ENCODE measurements at regions not wholly inside any gene's neighbourhood (a gene's known extent, or its start where the extent isn't known, plus 50 kb on each side); places are given as distances from the start of the nearest gene placed in this dataset.

DNA sequence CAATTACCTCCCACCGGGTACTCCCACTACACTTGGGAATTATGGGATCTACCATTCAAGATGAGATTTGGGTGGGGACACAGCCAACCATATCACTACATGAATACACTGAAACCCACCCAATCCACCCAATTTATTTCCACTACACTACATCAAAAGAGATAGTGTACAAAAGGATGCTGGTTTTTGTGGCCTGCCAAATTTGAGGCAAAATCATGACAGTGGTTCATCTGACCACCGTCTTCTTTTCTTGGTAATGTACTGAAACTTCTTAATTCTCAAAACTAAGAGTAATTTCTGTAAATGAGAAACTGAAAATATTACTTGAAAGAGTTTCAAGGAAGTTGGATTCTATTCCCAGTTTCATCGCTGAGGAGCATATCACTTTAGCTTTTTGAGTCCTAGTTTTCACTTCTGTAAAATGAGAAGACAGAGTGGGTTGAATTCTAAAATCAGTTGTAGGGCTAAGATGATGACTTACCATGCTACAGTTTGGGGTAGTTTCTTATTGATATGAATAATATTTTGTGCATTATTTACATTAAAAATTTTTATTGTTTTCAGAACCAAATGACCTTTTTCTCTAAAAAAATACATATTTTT is 360.4 kb upstream of the CNTN6 start:
- no peaks in the 10 kb centered on the region for H3K27me3 ChIP-seq (ENCODE audit: low read length)
- TF ChIP-seq EZH2 (IDR thresholded peaks at IDR 0.05; ENCODE audit: low read length, unreplicated experiment) (no peak), EZH2phosphoT487 (IDR thresholded peaks at IDR 0.05; ENCODE audit: borderline replicate concordance, low read length) (no peak)
- TF ChIP-seq, protein P1, sequence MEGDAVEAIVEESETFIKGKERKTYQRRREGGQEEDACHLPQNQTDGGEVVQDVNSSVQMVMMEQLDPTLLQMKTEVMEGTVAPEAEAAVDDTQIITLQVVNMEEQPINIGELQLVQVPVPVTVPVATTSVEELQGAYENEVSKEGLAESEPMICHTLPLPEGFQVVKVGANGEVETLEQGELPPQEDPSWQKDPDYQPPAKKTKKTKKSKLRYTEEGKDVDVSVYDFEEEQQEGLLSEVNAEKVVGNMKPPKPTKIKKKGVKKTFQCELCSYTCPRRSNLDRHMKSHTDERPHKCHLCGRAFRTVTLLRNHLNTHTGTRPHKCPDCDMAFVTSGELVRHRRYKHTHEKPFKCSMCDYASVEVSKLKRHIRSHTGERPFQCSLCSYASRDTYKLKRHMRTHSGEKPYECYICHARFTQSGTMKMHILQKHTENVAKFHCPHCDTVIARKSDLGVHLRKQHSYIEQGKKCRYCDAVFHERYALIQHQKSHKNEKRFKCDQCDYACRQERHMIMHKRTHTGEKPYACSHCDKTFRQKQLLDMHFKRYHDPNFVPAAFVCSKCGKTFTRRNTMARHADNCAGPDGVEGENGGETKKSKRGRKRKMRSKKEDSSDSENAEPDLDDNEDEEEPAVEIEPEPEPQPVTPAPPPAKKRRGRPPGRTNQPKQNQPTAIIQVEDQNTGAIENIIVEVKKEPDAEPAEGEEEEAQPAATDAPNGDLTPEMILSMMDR (conservative IDR thresholded peaks at IDR 0.05; ENCODE audit: low read depth, low read length), result no peak
- no peaks in the 10 kb centered on the region for H3K79me2 ChIP-seq (ENCODE audit: low read length)
- H3F3A ChIP-seq (ENCODE audit: low read length, unreplicated experiment), result no peaks in the 10 kb centered on the region
- no TSS peak for BruUV-seq (replicated peaks)
- H3K9me2 ChIP-seq (replicated peaks; ENCODE audit: low read length), result no peaks in the 10 kb centered on the region
- no peak overlapping the region for H2AFZ ChIP-seq (ENCODE audit: low read length)
- H3K4me3 ChIP-seq (ENCODE audit: low read length), result no peak overlapping the region
- H3K36me3 ChIP-seq (ENCODE audit: low read depth, low read length), result no peaks in the 10 kb centered on the region
- no peaks in the 10 kb centered on the region for H3K4me1 ChIP-seq (ENCODE audit: insufficient read depth, low read length)
- DNase-seq (no peak), ATAC-seq (no peak)
- H3K9ac ChIP-seq (ENCODE audit: low read length), result no peak overlapping the region
- H3K4me2 ChIP-seq (ENCODE audit: low read length), result no peak overlapping the region
- CTCF ChIA-PET, result no interaction called here
- H3K27ac ChIP-seq (ENCODE audit: low read length), result no peak overlapping the region
- H3K9me3 ChIP-seq (ENCODE audit: low read length), result peaks cover 20% of the 10 kb centered on the region; the same call in 1 of the 2 replicates
- intact Hi-C loops (cut with micrococcal nuclease), result no loop called here
- POLR2A ChIA-PET (ENCODE audit: unreplicated experiment), result no interaction called here
- no peaks in the 10 kb centered on the region for H4K20me1 ChIP-seq (ENCODE audit: low read length)

DNA sequence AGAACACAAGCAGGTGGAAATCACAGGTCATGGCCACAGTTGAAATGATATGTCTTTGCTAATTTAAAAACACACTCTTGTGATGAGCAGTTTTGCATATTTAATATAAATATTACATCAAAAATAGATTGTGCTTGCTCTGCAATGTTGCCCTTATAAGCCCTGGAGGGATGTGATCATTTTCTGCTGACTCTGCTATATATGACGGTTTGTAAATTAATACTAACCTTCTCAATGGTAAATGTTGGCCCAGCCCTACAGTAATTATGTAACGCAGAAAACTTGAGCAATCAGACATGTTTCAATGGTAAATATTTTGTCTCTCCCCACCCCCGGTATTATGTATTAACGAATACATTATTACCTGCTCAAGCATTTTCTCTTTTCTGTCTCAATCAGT is 359.5 kb upstream of the CNTN6 start:
- Histone ChIP-seq H3K4me3 (ENCODE audit: low read length) (no peak overlapping the region), H3K4me1 (ENCODE audit: insufficient read depth, low read length) (no peaks in the 10 kb centered on the region), H4K20me1 (ENCODE audit: low read length) (no peaks in the 10 kb centered on the region), H2AFZ (ENCODE audit: low read length) (no peak overlapping the region), H3K9ac (ENCODE audit: low read length) (no peak overlapping the region), H3K9me2 (replicated peaks; ENCODE audit: low read length) (no peaks in the 10 kb centered on the region), H3K9me3 (ENCODE audit: low read length) (peaks cover 20% of the 10 kb centered on the region; the same call in 1 of the 2 replicates), H3K79me2 (ENCODE audit: low read length) (no peaks in the 10 kb centered on the region), H3K36me3 (ENCODE audit: low read depth, low read length) (no peaks in the 10 kb centered on the region), H3K27me3 (ENCODE audit: low read length) (no peaks in the 10 kb centered on the region), H3K27ac (ENCODE audit: low read length) (no peak overlapping the region), H3F3A (ENCODE audit: low read length, unreplicated experiment) (no peaks in the 10 kb centered on the region), H3K4me2 (ENCODE audit: low read length) (no peak overlapping the region)
- TF ChIP-seq EZH2 (IDR thresholded peaks at IDR 0.05; ENCODE audit: low read length, unreplicated experiment) (no peak), EZH2phosphoT487 (IDR thresholded peaks at IDR 0.05; ENCODE audit: borderline replicate concordance, low read length) (no peak)
- TF ChIP-seq, protein P1 (conservative IDR thresholded peaks at IDR 0.05; ENCODE audit: low read depth, low read length), result no peak
- POLR2A ChIA-PET (ENCODE audit: unreplicated experiment), result no interaction called here
- DNase-seq, result no peak
- ATAC-seq, result no peak
- intact Hi-C loops (cut with micrococcal nuclease), result no loop called here
- CTCF ChIA-PET, result no interaction called here
- no TSS peak for BruUV-seq (replicated peaks)

DNA sequence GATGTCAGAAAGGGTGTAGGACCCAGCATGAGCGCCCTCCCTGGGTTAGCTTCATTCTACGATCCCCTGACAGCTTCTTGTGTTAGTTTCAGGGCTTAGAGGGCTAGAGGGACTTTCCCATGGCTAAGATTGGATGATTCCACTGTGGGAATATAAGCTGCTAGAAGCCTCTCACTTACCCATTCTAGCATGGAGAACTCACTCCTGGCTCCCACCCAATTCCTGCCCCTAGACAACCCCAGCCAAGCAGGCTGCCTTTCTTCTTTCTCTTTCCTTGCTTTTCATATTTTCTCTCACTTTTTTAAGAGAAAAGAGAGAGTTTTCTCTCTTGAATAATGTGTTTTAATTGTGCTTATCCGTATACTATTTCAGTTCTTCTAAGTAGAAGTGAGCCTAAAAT is 335.1 kb upstream of the CNTN6 start:
- H4K20me1 ChIP-seq (ENCODE audit: low read length), result no peaks in the 10 kb centered on the region
- no TSS peak for BruUV-seq (replicated peaks)
- no peaks in the 10 kb centered on the region for H3K9me2 ChIP-seq (replicated peaks; ENCODE audit: low read length)
- ATAC-seq (no peak), DNase-seq (no peak)
- intact Hi-C loops (cut with micrococcal nuclease), result no loop called here
- H3K27ac ChIP-seq (ENCODE audit: low read length), result no peak overlapping the region
- H3K4me1 ChIP-seq (ENCODE audit: insufficient read depth, low read length), result no peaks in the 10 kb centered on the region
- H3K4me3 ChIP-seq (ENCODE audit: low read length), result no peak overlapping the region
- CTCF ChIA-PET, result no interaction called here
- H3K9me3 ChIP-seq (ENCODE audit: low read length), result peaks cover 25% of the 10 kb centered on the region
- no peaks in the 10 kb centered on the region for H3F3A ChIP-seq (ENCODE audit: low read length, unreplicated experiment)
- no peaks in the 10 kb centered on the region for H3K27me3 ChIP-seq (ENCODE audit: low read length)
- POLR2A ChIA-PET (ENCODE audit: unreplicated experiment), result no interaction called here
- H3K79me2 ChIP-seq (ENCODE audit: low read length), result no peaks in the 10 kb centered on the region
- no peak overlapping the region for H3K4me2 ChIP-seq (ENCODE audit: low read length)
- H3K36me3 ChIP-seq (ENCODE audit: low read depth, low read length), result no peaks in the 10 kb centered on the region
- H3K9ac ChIP-seq (ENCODE audit: low read length), result no peak overlapping the region
- no peak overlapping the region for H2AFZ ChIP-seq (ENCODE audit: low read length)
- TF ChIP-seq EZH2 (IDR thresholded peaks at IDR 0.05; ENCODE audit: low read length, unreplicated experiment) (no peak), EZH2phosphoT487 (IDR thresholded peaks at IDR 0.05; ENCODE audit: borderline replicate concordance, low read length) (no peak)
- TF ChIP-seq, protein P1 (conservative IDR thresholded peaks at IDR 0.05; ENCODE audit: low read depth, low read length), result no peak
